ENCODE measurements at regions not wholly inside any gene's neighbourhood (a gene's known extent, or its start where the extent isn't known, plus 50 kb on each side); places are given as distances from the start of the nearest gene placed in this dataset.
"Not testable (repeated sequence)": the region's sequence is repeated elsewhere in the genome, so short reads cannot be mapped to it uniquely, and the experiment has no call there.

DNA sequence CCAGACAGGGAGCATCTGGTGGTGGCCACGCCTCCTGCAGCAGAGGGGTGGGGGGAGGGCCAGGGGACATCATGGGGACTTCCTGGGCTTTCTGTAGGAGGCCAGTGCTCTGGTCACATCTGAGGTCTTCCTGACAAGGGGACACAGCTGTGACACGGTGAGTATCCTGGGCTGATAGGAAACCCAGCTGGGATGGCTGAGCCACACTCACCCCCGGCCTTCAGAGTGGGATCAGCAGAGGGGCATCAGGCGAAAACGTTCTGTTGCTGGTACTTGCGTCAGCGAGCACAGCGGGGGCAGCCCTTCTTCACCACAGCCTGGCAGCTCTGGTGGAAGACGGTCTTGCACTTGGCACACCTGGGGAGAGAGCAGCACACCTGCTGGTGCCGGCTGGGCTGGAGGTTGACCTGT lies 122.9 kb upstream of the SMURF2 start:
- DNase-seq (ENCODE audit: low read depth in 2 of 2), result no peak

DNA sequence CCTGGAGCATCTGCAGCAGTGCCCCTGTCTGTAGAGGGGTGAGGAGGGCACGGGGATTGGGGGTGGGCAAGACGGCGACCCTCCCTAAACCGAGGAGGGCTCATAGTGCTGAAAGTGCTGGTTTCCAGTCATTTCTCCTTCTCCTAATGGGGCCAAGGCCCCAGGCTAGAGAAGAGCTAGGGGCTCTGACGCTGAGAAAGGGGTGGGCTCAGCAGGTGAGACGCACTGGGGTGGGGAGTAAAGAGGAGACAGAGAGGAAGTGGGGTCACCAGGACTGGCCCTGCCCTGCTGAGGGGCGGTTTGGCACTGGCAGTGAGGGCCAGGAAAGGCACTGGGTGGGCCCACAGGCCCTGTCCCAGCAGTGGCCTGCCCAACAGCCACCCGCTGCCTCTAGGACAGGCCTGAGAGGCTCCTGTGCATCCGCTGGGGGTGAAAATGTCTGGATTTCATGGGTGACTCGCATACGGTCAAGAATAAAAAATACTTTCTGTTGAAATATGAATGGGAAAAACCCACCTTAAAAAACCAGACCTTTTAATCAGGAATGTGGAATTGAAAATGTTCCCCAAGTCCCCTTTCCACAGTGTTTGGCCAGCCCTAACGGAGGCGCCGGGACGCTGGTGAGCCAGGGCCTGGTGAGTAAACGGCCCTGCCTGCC lies 122.4 kb upstream of the SMURF2 start:
- DNase-seq (ENCODE audit: low read depth in 2 of 2), result no peak

DNA sequence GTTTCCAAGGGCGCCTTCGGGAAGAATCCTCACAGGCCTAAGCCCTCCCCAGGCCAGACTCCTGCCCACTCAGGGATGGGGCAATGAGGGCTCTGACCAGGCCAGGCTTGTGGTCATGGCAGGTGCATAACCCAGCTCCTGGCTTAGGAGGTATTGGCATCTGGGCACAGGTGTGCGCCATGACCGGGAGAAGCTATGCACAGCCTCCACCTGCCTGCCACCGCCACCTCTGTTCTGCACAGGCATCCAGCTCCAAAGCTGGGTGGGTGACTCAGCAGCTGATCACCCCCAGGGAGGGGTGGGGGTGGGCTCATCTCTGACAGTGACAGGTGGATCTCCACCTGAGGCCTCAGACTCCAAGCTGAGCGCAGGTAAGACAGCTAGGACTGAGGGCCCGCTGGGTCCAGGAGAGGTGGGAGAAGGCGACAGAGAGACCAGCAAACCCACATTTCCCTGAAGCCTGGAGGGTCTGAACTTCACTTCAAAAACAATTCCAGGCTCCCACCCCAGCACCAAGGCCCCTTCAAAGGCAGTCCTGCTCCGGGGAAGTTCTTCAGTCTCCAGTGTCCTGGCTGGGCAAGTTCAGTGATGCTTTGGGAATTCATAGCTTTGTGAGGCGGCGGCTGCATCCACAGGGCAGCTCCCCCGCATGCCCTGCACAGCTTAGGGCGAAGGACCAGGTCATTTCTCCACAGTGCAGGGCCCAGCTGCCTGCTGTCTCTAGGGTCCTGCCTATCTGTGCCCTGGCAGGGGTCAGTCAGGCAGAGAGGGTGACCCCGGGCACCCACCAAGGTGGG lies 121.6 kb upstream of the SMURF2 start:
- DNase-seq (ENCODE audit: low read depth in 2 of 2), result no peak

DNA sequence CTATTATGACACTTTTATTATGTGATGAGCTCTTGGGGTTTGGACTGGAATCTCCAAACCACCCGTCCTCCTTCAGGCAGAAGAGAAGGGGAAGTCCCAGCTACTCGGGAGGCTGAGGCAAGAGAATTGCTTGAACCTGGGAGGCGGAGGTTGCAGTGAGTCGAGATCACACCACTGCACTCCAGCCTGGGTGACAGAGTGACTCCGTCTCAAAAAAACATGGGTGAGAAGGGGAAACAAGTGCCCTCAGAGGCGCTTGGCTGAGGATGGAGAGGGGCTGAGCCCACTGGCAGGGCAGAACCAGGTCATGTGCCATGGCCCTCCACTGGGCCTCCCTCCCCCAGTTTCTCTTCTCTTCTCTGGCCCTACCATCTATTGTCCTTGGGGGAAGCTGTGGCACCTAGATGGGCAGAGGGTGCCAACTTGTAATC lies 120.9 kb upstream of the SMURF2 start:
- no peak for DNase-seq (ENCODE audit: low read depth in 2 of 2)

DNA sequence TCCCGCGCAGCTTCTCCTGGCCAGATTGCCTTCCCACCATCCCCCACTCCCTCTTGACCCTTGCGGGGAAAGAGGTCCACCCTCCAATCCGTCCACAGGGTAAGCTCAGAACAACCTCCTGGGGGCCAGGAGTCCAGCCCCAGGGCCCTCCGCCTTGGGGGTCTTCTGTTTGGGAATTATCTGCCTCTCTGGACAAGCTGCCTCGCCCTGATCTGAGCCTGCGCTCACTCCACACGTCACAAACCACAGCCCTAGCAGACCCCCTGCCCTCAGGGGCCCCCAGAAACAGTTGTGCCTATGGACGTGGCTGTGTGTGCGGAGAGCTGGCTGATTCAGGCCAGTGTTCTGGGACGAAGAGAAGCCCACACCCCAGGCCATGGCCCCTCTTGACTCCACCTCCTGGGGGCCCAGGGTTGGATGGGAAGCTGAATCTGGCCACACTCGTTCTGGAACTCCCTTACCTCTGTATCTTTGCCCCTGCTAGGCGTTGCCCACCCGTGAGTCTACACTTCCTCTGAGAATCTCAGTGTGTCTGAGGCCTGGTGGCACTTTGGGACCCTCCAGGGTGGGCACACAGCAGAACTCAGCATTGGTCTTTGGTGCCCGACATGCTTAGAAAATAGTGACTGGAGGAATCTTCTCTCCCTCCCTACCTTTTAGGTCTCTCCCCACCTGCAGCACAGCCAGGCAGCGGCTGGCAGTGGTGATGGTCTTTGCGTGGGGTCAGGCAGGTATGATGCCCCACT lies 119.9 kb upstream of the SMURF2 start:
- no peak for DNase-seq (ENCODE audit: low read depth in 2 of 2)

DNA sequence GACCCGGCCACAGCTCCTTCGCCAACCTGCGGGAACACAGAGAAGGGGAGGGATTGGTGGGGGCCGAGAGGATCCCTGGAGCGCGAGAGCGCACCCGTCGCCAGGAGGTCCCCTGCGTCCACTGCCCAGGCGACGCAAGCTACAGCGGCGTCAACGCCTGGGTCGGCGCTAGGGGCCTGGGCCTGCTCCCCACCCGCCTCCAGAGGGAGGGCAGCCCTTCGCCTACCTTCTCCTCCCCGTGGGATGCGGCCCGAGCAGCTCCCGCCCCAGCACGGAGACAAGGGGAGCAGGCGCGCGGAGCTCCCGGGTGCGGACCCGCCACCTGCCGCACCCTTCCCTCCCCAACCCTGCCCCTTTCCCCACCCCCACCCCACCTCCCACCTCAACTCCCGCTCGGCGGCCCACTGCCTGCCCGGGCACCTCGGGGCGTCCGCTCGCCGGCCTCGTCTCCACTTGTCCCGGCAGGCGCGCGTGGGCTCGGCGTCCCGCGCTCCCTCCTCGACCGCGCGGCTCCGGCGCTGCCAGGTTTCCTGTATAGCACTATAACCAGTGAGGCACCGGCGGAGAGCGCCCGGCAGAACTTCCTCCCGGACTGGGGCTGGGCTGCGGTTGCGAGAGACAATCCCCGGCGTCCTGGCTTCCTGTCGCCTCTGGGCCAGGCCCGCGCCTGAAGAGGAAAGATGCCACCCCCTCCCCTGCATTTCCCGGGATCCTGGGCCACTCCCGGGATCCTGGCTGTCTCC lies 119.1 kb upstream of the SMURF2 start:
- peak; percentile 49 to 84 for DNase-seq (ENCODE audit: low read depth in 2 of 2)

DNA sequence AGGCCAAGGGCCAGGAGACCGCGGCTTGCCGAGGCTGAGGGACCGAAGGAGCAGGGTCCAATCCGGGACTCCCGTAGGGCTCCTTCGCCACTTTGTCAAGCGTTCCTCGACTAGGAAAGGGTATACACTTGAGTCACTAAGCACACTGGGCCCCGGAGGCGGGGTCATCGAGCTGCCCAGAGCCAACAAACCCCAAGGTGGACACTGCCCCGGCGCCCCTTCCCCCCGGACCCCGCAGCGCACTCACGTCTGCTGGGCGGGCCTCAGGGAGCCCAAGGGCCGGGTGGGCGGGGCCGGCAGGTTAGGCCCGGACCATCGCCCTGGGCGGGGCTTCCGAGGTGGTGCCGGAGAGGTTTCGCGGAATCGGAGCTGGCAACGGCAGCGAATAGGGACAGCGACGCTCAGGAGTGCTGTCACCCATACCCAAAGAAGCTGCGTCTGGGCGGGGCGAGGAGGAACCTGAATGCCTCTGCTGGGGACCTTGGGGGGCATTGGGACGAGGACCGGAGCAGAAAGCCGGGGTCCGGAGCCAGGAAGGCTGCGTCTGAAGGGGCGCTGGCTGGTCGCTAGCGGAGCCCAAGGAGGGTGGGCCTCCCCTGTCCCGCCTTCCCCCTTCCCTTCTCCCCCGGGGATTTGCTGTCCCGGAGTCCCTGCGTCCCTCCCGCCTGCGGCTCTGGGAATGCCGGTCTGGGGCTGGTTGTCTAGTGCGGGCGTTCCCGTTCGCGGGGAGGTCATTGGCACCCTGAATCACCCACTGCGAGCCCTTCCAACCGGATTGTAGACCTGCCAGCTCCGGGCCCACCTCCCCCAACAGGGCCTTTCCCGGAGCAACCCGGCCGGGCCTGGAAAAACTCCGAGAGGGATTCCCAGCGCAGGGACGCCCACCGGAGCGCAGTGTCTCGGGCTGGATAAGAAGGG lies 118.2 kb upstream of the SMURF2 start:
- peak in 1 of 2 donors; percentile 64 for DNase-seq (ENCODE audit: low read depth in 2 of 2)

DNA sequence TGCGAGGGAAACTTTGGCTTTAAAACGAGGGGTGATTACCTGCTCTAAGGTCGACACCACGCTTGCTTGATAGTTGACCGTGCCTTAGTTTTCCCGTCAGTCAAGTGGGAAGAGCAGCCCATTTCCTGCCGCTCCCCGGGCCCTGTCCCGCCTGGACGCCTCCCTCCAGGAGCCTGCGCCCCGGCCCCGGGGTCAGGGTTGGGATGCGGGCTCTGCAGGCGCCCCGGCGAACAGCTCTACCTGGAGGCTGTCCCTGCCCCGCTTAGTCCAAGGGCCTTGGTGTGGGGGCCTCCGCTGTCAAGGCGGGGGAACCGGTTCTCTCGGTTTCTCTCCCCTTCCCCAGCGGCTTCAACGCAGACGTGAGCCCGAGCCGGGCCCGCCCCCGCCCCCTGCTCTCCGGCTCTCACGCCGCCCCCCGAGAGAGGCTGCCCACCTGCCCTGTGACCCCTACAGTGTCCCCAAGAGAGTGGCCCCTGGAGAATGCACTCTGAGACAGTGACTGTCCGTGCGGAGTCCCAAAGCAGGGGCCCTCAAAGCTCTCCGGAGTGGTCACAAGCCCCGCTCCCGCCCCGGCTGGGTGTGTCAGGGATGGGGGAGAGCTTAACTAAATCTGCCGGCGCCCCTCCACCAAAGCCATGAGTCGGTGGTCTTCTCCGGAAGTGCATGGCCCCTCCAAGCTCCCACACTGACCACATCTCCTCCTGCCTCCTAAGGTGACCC lies 117.4 kb upstream of the SMURF2 start:
- no peak for DNase-seq (ENCODE audit: low read depth in 2 of 2)

DNA sequence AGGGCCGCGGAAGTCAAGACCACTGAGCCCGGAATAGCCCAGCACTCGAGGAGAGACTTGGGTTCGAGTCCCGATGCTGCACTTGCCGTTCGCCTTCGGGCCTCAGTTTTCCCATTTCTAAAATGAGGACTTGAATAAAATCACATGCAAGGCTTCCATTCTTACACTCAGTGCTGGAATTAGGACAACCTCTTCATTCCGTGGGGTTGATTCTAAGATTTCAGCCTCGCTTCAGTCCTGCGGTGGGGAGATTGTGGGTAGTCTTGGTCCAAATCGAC lies 116.9 kb upstream of the SMURF2 start:
- not testable (repeated sequence) for DNase-seq (ENCODE audit: low read depth in 2 of 2)

DNA sequence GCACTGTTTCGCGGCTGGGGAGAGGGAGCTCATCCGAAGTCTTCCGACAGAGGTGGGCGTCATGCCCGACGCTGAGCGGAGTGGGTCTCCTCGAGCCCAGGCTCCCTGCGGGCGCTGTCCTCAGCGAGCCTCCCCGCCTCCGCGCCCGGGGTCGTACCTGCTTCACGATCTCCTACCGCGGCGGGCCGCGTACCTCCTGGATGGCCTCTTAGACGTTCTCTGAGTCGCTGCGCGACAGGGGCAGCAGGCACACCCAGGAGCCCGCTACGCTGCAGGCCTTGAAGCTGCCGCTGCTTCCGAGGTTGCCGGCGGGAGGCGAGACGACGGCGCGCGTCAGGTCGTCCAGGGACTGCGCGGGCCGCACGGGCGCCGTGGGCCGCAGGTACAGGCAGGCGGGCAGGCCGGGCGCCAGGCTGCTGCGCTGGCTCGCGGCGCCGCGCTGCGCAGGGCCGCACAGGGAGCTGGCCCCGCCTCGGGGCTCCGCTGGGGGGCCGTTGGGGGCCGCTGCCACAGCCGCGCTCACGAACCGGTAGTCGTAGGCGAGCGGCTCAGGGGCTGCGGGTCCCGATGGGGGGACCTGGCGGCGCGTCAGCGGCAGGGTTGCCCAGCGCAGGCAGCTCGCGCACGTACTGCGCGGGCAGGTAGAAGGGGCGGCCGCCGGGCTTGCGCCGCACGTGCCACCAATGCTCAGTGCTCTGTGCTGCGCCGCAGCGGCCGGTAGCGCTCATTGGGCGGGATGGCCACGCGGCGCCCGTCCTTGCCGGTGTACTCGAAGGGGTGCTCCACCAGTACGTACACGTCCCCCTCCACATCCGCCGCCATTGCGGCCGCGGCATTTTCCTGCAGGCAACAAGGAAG lies 116.4 kb upstream of the SMURF2 start:
- DNase-seq (ENCODE audit: low read depth in 2 of 2), result no peak

DNA sequence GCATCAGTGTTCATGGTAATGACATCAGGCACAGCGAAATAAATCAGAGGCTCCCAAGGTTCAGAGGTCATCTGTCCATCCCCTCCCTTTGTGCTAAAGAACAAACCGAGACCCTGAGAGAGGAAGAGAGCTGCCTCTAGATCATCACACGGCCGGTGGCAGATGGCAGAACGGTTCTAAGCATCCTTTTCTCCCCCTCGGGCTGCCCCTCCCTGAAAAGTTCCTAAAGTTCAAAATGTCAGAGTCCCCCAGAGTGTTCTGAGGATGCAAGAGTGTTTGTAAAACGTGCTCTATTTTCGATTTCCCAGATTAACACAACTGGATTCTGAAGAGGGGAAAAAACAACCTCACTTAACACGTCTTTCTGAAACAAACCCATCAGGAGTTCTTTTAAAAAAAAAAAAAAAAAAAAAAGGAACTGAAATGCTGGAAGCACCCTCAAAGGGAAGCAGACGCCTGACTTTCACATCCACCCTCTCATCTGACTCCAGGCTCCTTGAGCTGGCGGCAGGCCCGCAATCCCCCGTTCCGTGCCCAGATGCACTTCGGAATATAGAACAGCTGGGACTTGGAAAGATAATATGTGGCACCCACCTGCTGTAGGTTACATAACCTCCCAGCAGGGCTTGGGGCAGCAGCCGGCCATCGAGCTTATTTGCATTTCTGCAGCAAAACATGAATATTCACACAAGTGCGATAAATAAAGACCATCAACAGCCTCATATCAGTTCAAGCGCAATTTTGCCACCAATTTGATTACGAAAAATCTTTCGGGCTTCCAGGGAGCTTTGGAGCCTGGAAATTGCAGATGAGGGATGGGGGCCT lies 115.5 kb upstream of the SMURF2 start:
- DNase-seq (ENCODE audit: low read depth in 2 of 2), result no peak

DNA sequence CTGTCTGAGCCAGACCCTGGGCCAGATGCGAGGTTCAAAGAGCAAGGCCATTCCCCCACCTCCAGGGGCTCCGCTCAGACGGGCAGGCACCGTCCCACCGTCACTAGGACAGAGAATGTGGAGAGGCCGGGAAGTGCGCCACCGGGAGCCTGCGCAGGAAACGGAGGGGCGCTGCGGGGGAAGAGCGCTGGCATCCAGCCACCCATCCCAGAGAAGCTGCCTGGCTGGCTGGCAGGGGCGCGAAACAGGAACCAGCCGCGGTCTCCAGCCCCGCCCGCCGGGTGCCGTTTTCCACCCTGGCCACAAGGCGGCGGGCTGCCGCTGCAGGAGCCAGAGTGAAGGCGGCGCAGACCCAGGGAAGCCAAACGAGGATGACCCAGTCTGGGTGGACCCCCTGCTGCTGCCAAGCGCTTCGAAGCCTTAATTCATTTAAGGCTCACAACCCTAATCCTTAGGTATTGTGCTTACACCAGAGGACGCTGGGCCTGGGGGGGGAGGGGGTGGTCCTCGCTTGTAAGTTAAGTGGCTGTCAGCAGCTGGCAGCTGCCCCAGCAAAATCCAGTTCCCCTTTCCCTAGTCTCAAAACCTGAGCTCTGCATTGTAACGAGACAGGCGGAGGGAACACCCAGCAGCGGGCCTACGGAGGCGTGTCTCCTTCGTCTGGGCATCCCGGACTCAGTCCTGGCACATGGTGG lies 114.8 kb upstream of the SMURF2 start:
- DNase-seq (ENCODE audit: low read depth in 2 of 2), result peak; percentile 71 to 88

DNA sequence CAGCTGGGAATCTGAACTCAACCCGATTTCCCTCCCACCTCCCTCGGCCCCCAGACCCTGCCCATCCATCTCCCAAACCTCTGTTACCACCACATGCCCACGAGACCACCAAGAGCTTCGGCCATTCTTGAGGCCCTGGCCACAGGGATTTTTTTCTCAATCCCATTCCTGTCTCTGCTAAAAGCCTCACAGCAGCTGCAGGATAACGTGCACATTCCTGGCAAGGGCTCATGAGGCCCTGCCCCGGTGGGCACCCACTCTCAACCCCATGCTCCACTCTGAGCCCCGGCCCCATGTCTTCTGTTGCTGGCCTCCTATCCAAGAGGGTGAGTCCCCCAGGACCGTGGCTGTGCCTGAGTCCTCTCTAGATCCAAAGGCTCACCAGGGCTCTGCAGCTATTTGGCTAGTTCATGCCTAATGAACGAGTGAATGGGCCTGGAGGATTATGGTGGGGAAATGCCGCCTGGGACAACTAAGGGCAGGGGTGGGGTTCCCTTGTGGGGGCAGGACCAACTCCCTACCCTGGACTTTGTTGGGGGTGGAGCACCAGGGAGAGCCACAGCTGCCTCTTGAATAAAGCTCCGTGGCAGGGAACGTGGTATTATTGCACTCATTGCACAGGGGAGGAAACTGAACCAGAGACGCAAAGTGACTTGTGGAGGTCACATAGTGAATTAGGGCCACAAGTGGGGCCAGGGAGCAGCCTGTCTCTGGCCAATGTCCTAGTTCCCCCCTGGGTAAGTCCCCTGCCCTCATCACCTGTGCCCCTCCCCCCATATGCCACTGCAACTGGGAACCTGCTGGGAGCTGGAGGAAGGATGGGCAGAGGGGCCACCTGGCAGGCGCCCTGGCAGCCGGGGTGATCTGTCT lies 113.8 kb upstream of the SMURF2 start:
- DNase-seq (ENCODE audit: low read depth in 2 of 2), result no peak

DNA sequence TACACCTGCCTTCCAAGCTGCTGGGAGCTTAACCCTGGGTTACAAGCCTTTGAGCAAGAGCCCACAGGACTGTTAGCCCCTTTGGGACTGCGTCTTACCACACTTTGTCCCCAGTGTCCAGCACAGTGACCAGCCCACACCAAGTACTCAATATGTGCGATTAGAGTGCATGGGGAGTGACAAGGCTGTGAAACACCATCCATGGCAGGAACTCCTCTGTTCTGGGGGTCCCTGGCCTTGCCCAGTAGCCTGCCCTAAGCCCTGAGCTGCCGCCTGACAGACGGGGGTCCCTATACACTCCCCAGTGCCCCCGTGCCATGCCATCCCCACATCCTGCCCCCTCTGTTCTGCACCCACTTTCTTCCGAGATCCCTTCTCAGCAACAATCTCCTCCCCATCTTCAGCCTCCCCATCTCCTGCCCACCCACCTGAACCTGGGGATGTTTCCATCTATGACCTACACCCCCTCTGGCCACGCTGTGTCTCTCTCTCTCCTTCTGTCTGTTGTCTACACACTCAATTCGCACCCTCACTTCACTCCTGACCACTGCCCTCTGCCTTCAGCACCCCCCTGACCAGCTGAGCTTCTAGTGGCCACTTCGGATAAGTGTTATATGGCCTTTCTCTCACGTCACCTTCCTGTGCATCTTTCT lies 112.9 kb upstream of the SMURF2 start:
- no peak for DNase-seq (ENCODE audit: low read depth in 2 of 2)

DNA sequence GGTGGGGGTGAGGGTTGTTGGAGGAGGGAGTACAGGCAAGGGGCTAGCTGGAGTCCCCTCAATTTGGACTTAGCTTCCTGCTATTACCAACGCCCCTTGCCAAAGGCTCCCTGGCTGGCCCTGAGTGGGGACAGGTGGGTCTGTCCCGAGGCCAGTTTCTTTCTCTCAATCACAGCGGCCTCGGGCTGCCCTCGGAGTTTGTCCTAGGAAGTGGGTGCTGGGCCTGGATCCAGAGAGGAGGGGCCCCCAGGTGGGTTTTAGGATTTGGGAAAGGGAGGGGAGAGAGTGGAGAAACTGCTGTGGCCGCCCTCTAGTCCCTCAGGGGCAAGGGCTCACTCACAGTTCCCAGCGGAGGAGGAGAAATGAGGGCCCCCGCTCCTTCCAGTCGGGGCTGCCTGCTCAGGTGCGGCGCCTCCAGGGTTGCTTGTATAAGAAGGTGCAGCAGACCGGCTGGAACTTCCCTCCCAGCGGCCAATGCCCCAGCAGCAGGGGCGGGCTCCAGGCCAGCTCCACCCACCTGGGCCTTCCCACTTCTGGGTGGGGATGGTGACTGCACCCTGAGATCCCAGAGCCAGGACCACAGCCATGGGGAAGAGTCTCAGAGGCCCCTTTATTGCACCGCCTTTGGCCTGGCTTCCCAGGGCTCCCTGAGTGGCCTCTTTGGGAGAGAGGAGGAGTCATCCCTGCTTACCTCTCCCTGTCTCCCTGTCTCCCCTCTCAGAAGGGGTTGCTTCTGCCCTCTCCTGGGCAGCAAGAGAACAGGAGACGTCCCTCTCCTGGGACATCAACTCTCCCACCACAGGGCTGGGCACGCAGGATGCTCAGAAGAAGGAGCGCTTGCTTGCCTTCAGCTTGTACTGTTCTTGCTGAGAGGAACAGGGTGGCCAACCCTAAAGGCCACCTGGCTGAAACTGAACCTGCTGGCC lies 112.0 kb upstream of the SMURF2 start:
- DNase-seq (ENCODE audit: low read depth in 2 of 2), result peak in 1 of 2 donors; percentile 51

Data from dermis microvascular lymphatic vessel endothelial cell (primary cell).